HCT116 (cell line): ENCODE measurements at regions not wholly inside any gene's neighbourhood (a gene's known extent, or its start where the extent isn't known, plus 50 kb on each side); places are given as distances from the start of the nearest gene placed in this dataset.

Source experiments
- ATAC-seq: fragments of 200-7000 bp; cut with Tn5 transposase; 2 replicates; pipeline ENCODE4 v1.9.1; 2020; ENCODE audit warnings: mild to moderate bottlenecking, moderate library complexity
- BruUV-seq: library from RNA; stranded (reverse); fragments of 400-500 nt; replicated peaks from 2 replicates; lab custom pipeline; 2021; lab: Mats Ljungman, UMichigan
- CTCF ChIA-PET: fragments of 300-600 bp; sonication (Branson Sonifier 250); formaldehyde crosslinking; loops from one replicate; lab custom pipeline; 2021; ENCODE audit warnings: antibody characterized with exemption; lab: Charles Lee
- POLR2A ChIA-PET: fragments of 300-600, 350-600 bp; sonication (Branson Sonifier 250); formaldehyde crosslinking; loops from one replicate; lab custom pipeline; 2021; ENCODE audit warnings: antibody characterized with exemption; lab: Charles Lee
- RAD21 ChIA-PET, 2 experiments: fragments of 300-600 bp; sonication (Branson Sonifier 250); formaldehyde crosslinking; loops; one replicate each; lab custom pipeline; 2023; ENCODE audit warnings: low total read pairs in 2 of 2; ENCODE audit not compliant: uncharacterized antibody in 2 of 2, unreplicated experiment in 2 of 2, low non-redundant PET in 1 of 2; lab: Charles Lee
- DNase-seq: peaks from one replicate; pipeline ENCODE4 v3.0.0-alpha.2; 2010; ENCODE audit warnings: low read depth, low spot score
- H2AFZ ChIP-seq: fragments of 200-600 bp; shearing (Covaris generic), sonication (generic); 2 replicates; pipeline ENCODE4 v1.6.1; 2017; ENCODE audit warnings: low read depth, mixed run types, mixed read lengths, antibody characterized with exemption, low read length; ENCODE audit not compliant: poor library complexity, severe bottlenecking
- H3K27ac ChIP-seq: 2 replicates; pipeline ENCODE4 v1.5.1; 2012; ENCODE audit warnings: low read depth, low read length
- H3K27me3 ChIP-seq: fragments of 200-600 bp; sonication (generic); 2 replicates; pipeline ENCODE4 v1.6.1; 2016; ENCODE audit warnings: mixed run types, low read length, mixed read lengths; ENCODE audit not compliant: insufficient read depth
- H3K36me3 ChIP-seq, 2 experiments: fragments of 200-500 bp in 1 of 2; fragments of 200-600 bp in 1 of 2; sonication (Bioruptor generic) in 1 of 2; sonication (generic) in 1 of 2; 2 replicates each; pipeline versions ENCODE4 v1.5.1 to v1.6.1; 2014 to 2016; ENCODE audit warnings: low read length in 2 of 2, inconsistent platforms in 1 of 2, mixed read lengths in 1 of 2, mixed run types in 1 of 2; ENCODE audit not compliant: insufficient read depth in 2 of 2, control insufficient read depth in 1 of 2
- H3K4me1 ChIP-seq, 2 experiments: fragments of 200-600 bp in 1 of 2; sonication (generic) in 1 of 2; 2 replicates each; pipeline versions ENCODE4 v1.5.1 to v1.6.1; 2012 to 2017; ENCODE audit warnings: low read length in 2 of 2, inconsistent platforms in 1 of 2, mild to moderate bottlenecking in 1 of 2, mixed read lengths in 1 of 2, mixed run types in 1 of 2, moderate library complexity in 1 of 2; ENCODE audit not compliant: insufficient read depth in 2 of 2, control insufficient read depth in 1 of 2
- H3K4me2 ChIP-seq: fragments of 200-600 bp; sonication (generic); 2 replicates; pipeline ENCODE4 v1.6.1; 2017; ENCODE audit warnings: mixed run types, low read length, mixed read lengths
- H3K4me3 ChIP-seq, 2 experiments: fragments of 200-600 bp in 1 of 2; sonication (generic) in 1 of 2; replicated peaks in 1 of 2; 2 replicates each; pipeline ENCODE4 v1.5.1; 2011 to 2016; ENCODE audit warnings: low read length in 2 of 2, control low read depth in 1 of 2, low read depth in 1 of 2, mild to moderate bottlenecking in 1 of 2, mixed read lengths in 1 of 2, mixed run types in 1 of 2
- H3K79me2 ChIP-seq: fragments of 200-600 bp; sonication (generic); 2 replicates; pipeline ENCODE4 v1.6.1; 2017; ENCODE audit warnings: mild to moderate bottlenecking, mixed run types, low read length, moderate library complexity, mixed read lengths; ENCODE audit not compliant: insufficient read depth
- H3K9ac ChIP-seq: fragments of 200-600 bp; sonication (generic); 2 replicates; pipeline ENCODE4 v1.6.1; 2016; ENCODE audit warnings: low read length, mixed read lengths
- H3K9me2 ChIP-seq: fragments of 200-600 bp; sonication (generic), shearing (Covaris generic); 2 replicates; pipeline ENCODE4 v1.6.1; 2017; ENCODE audit warnings: mixed run types, mild to moderate bottlenecking, moderate library complexity; ENCODE audit not compliant: insufficient read depth
- H3K9me3 ChIP-seq, 2 experiments: fragments of 200-500 bp in 1 of 2; fragments of 200-600 bp in 1 of 2; sonication (Bioruptor generic) in 1 of 2; sonication (generic) in 1 of 2; 2 replicates each; pipeline ENCODE4 v1.6.1; 2014 to 2017; ENCODE audit warnings: low read length in 2 of 2, mixed read lengths in 2 of 2, inconsistent platforms in 1 of 2, low read depth in 1 of 2, mild to moderate bottlenecking in 1 of 2, mixed run types in 1 of 2, moderate library complexity in 1 of 2; ENCODE audit not compliant: control insufficient read depth in 1 of 2, insufficient read depth in 1 of 2
- H4K20me1 ChIP-seq: fragments of 200-600 bp; sonication (generic), shearing (Covaris generic); 2 replicates; pipeline ENCODE4 v1.6.1; 2017; ENCODE audit warnings: mixed run types, mild to moderate bottlenecking, moderate library complexity; ENCODE audit not compliant: insufficient read depth
- CBX3 ChIP-seq: IDR thresholded peaks from 2 replicates; pipeline ENCODE4 v1.6.1; 2012; ENCODE audit warnings: low read depth
- CEBPB ChIP-seq: IDR thresholded peaks from 2 replicates; pipeline ENCODE4 v1.6.1; 2012; ENCODE audit warnings: low read depth
- EGR1 ChIP-seq: IDR thresholded peaks from 2 replicates; pipeline ENCODE4 v1.6.1; 2012; ENCODE audit warnings: low read depth
- ELF1 ChIP-seq: IDR thresholded peaks from 2 replicates; pipeline ENCODE4 v1.6.1; 2012; ENCODE audit warnings: low read depth, borderline replicate concordance
- EZH2 ChIP-seq: fragments of 200-600 bp; sonication (generic); IDR thresholded peaks from 2 replicates; pipeline ENCODE4 v1.6.1; 2017; ENCODE audit warnings: antibody characterized with exemption, mixed run types
- EZH2phosphoT487 ChIP-seq: fragments of 200-600 bp; IDR thresholded peaks from 2 replicates; pipeline ENCODE4 v1.6.1; 2018; ENCODE audit warnings: antibody characterized with exemption, borderline replicate concordance
- FOSL1 ChIP-seq: IDR thresholded peaks from 2 replicates; pipeline ENCODE4 v1.6.1; 2012; ENCODE audit warnings: low read depth
- POLR2A ChIP-seq: IDR thresholded peaks from 2 replicates; pipeline ENCODE4 v1.7.0; 2011; ENCODE audit warnings: borderline replicate concordance; ENCODE audit not compliant: insufficient read depth, insufficient read length; ENCODE audit errors: extremely low read depth
- POLR2AphosphoS5 ChIP-seq: IDR thresholded peaks from 2 replicates; pipeline ENCODE4 v1.6.1; 2011; ENCODE audit warnings: mild to moderate bottlenecking, low read depth, low read length, moderate library complexity
- RAD21 ChIP-seq: IDR thresholded peaks from 2 replicates; pipeline ENCODE4 v1.6.1; 2012; ENCODE audit warnings: low read depth, mild to moderate bottlenecking
- SIN3A ChIP-seq: IDR thresholded peaks from 2 replicates; pipeline ENCODE4 v1.6.1; 2012; ENCODE audit warnings: low read depth
- SP1 ChIP-seq: IDR thresholded peaks from 2 replicates; pipeline ENCODE4 v1.6.1; 2012; ENCODE audit warnings: low read depth
- TCF7L2 ChIP-seq: IDR thresholded peaks from 2 replicates; pipeline ENCODE4 v1.7.0; 2011; ENCODE audit warnings: borderline replicate concordance, inconsistent platforms; ENCODE audit not compliant: insufficient read depth, insufficient read length; ENCODE audit errors: extremely low read depth
- YY1 ChIP-seq: IDR thresholded peaks from 2 replicates; pipeline ENCODE4 v1.6.1; 2011; ENCODE audit warnings: low read length, low read depth, moderate library complexity, mild to moderate bottlenecking; ENCODE audit not compliant: insufficient replicate concordance; ENCODE audit errors: extremely low read depth
- ZFX ChIP-seq: fragments of 450-650 bp; IDR thresholded peaks from 2 replicates; pipeline ENCODE4 v1.6.1; 2017
- intact Hi-C: fragments of 100-400 bp; cut with micrococcal nuclease; formaldehyde crosslinking; loops from 2 replicates; pipeline ENCODE4 v1.10.0; 2022
- TF ChIP-seq, protein P1 (sequence below): IDR thresholded peaks from 2 replicates; pipeline ENCODE4 v1.6.1; 2012
- TF ChIP-seq, protein P2 (sequence below): IDR thresholded peaks from 2 replicates; pipeline ENCODE4 v1.6.1; 2011; ENCODE audit warnings: mild to moderate bottlenecking, low read length, moderate library complexity; ENCODE audit not compliant: insufficient replicate concordance; ENCODE audit errors: extremely low read depth
- TF ChIP-seq, protein P3 (sequence below), 3 experiments: fragments of 200-600 bp in 1 of 3; sonication (generic) in 1 of 3; IDR thresholded peaks in 2 of 3; conservative IDR thresholded peaks in 1 of 3; 2 replicates each; pipeline ENCODE4 v1.5.1; 2012 to 2017; ENCODE audit warnings: low read depth in 2 of 3, low read length in 2 of 3, antibody characterized with exemption in 1 of 3, borderline replicate concordance in 1 of 3, control low read depth in 1 of 3, mild to moderate bottlenecking in 1 of 3, mixed read lengths in 1 of 3, mixed run types in 1 of 3, moderate library complexity in 1 of 3; ENCODE audit not compliant: insufficient read depth in 1 of 3
- TF ChIP-seq, protein P4 (sequence below): IDR thresholded peaks from 2 replicates; pipeline ENCODE4 v1.6.1; 2012; ENCODE audit warnings: low read depth
- TF ChIP-seq, protein P5 (sequence below): IDR thresholded peaks from 2 replicates; pipeline ENCODE4 v1.6.1; 2012

DNA sequence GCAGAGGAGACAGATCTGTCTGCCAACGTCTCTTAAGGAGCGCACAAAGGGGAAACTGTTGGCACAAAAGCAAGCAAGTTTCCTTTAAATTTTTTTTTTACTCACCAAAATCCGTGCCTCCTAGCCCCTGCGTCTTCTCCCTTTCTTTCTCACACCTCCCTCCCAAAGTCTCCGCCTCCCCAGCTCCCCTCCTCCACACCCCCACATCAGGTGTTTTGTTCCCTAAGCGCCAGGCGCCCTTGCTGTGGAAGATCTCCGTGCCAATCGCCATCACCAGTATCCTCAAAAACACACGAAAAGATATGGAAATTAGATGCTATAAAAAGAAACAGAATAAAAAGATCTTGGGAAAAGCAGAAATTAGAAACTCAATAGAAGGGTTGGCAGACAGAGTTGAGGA, 87.6 kb downstream of the DRD1 start:
- 0 out of 2 replicates have a peak, but pooled peaks cover 3% of the 10 kb centered on the region for H3K27me3 ChIP-seq
- H3K27ac ChIP-seq: no peak overlapping the region
- intact Hi-C loops: no loop called here
- H3K36me3 ChIP-seq: no peaks in the 10 kb centered on the region
- BruUV-seq: no TSS peak
- H3K4me1 ChIP-seq: peaks cover 4 to 11% of the 10 kb centered on the region in 2 experiments; a peak in 2 of 4 replicates
- ATAC-seq (no peak), DNase-seq (no peak)
- H3K9me3 ChIP-seq: no peaks in the 10 kb centered on the region
- no peak for TF ChIP-seq FOSL1
- TF ChIP-seq CBX3: no peak
- TF ChIP-seq, protein P1, sequence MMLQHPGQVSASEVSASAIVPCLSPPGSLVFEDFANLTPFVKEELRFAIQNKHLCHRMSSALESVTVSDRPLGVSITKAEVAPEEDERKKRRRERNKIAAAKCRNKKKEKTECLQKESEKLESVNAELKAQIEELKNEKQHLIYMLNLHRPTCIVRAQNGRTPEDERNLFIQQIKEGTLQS: no peak
- TF ChIP-seq, protein P2, sequence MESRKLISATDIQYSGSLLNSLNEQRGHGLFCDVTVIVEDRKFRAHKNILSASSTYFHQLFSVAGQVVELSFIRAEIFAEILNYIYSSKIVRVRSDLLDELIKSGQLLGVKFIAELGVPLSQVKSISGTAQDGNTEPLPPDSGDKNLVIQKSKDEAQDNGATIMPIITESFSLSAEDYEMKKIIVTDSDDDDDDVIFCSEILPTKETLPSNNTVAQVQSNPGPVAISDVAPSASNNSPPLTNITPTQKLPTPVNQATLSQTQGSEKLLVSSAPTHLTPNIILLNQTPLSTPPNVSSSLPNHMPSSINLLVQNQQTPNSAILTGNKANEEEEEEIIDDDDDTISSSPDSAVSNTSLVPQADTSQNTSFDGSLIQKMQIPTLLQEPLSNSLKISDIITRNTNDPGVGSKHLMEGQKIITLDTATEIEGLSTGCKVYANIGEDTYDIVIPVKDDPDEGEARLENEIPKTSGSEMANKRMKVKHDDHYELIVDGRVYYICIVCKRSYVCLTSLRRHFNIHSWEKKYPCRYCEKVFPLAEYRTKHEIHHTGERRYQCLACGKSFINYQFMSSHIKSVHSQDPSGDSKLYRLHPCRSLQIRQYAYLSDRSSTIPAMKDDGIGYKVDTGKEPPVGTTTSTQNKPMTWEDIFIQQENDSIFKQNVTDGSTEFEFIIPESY: no peak
- TF ChIP-seq, protein P3, sequence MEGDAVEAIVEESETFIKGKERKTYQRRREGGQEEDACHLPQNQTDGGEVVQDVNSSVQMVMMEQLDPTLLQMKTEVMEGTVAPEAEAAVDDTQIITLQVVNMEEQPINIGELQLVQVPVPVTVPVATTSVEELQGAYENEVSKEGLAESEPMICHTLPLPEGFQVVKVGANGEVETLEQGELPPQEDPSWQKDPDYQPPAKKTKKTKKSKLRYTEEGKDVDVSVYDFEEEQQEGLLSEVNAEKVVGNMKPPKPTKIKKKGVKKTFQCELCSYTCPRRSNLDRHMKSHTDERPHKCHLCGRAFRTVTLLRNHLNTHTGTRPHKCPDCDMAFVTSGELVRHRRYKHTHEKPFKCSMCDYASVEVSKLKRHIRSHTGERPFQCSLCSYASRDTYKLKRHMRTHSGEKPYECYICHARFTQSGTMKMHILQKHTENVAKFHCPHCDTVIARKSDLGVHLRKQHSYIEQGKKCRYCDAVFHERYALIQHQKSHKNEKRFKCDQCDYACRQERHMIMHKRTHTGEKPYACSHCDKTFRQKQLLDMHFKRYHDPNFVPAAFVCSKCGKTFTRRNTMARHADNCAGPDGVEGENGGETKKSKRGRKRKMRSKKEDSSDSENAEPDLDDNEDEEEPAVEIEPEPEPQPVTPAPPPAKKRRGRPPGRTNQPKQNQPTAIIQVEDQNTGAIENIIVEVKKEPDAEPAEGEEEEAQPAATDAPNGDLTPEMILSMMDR (IDR thresholded peaks at IDR 0.05 in 2 of 3, conservative IDR thresholded peaks at IDR 0.05 in 1 of 3; ENCODE audit: borderline replicate concordance in 1 of 3, insufficient read depth in 1 of 3, low read depth in 2 of 3, low read length in 2 of 3): no peak
- TF ChIP-seq, protein P4, sequence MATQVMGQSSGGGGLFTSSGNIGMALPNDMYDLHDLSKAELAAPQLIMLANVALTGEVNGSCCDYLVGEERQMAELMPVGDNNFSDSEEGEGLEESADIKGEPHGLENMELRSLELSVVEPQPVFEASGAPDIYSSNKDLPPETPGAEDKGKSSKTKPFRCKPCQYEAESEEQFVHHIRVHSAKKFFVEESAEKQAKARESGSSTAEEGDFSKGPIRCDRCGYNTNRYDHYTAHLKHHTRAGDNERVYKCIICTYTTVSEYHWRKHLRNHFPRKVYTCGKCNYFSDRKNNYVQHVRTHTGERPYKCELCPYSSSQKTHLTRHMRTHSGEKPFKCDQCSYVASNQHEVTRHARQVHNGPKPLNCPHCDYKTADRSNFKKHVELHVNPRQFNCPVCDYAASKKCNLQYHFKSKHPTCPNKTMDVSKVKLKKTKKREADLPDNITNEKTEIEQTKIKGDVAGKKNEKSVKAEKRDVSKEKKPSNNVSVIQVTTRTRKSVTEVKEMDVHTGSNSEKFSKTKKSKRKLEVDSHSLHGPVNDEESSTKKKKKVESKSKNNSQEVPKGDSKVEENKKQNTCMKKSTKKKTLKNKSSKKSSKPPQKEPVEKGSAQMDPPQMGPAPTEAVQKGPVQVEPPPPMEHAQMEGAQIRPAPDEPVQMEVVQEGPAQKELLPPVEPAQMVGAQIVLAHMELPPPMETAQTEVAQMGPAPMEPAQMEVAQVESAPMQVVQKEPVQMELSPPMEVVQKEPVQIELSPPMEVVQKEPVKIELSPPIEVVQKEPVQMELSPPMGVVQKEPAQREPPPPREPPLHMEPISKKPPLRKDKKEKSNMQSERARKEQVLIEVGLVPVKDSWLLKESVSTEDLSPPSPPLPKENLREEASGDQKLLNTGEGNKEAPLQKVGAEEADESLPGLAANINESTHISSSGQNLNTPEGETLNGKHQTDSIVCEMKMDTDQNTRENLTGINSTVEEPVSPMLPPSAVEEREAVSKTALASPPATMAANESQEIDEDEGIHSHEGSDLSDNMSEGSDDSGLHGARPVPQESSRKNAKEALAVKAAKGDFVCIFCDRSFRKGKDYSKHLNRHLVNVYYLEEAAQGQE: no peak
- TF ChIP-seq CEBPB: no peak
- TF ChIP-seq SP1: no peak
- no peak for TF ChIP-seq EZH2
- no peak for TF ChIP-seq YY1
- TF ChIP-seq SIN3A: no peak
- TF ChIP-seq EGR1: no peak
- TF ChIP-seq TCF7L2: no peak
- TF ChIP-seq POLR2A: no peak
- TF ChIP-seq ELF1: no peak
- TF ChIP-seq POLR2AphosphoS5: no peak
- TF ChIP-seq EZH2phosphoT487: no peak
- TF ChIP-seq, protein P5, sequence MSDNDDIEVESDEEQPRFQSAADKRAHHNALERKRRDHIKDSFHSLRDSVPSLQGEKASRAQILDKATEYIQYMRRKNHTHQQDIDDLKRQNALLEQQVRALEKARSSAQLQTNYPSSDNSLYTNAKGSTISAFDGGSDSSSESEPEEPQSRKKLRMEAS: no peak
- no peak for TF ChIP-seq RAD21
- TF ChIP-seq ZFX: no peak
- CTCF ChIA-PET: no interaction called here
- no peak overlapping the region for H3K4me3 ChIP-seq
- H3K4me2 ChIP-seq: no peak overlapping the region
- H3K9ac ChIP-seq: no peak overlapping the region
- H2AFZ ChIP-seq: no peak overlapping the region
- POLR2A ChIA-PET: no interaction called here
- no peaks in the 10 kb centered on the region for H4K20me1 ChIP-seq
- H3K79me2 ChIP-seq: no peaks in the 10 kb centered on the region
- no peaks in the 10 kb centered on the region for H3K9me2 ChIP-seq
- RAD21 ChIA-PET: no interaction called here
